ENCODE measurements at regions not wholly inside any gene's neighbourhood (a gene's known extent, or its start where the extent isn't known, plus 50 kb on each side); places are given as distances from the start of the nearest gene placed in this dataset.
A peak's percentile ranks its signal among the peaks of the same experiment; 100 is the strongest.

DNA sequence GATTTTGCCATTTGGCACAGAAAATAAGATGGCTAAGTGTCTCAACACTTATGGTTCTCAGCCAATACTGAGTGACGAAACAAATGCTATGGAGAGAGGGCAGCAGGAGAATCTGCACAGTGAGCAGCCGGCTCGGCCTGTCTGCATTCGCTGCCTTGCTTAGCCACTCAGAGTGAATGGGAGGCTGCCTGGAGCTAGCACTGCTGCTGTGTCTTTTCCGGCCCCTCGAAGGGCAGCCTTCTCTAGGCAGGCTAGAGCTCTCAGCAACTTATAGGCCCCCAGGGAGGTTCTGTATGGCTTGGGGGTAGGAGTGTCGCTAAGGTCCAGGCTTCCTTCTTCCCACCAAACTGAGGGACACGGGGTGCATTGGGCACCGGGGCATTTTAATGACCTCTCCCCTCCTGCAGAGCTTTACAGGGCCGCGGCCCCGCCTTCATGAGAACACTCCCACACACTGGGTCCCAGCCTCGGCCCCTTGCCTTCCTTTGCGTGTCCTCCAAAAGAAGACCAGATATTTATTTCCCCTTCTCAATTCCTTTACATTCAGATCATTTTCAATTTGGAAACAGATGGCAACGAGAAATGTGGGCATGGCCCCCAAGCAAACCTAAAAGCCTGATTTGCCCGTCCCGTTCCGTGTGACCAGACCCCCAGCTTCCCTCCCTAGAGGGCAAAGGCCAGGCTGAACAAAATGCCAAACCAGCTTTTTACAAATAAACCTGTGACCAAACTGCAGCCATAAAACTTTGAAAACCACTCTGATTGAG is 670.9 kb downstream of the TOX3 start:
- no peaks in the 10 kb centered on the region; the same call in 2 of the 3 replicates for H3K9me3 Mint-ChIP-seq
- Histone ChIP-seq H3K4me1 (ENCODE audit: insufficient read depth) (peaks cover 7% of the 10 kb centered on the region; the same call in 1 of the 2 replicates), H3K9me2 (ENCODE audit: insufficient read depth) (peaks cover 5% of the 10 kb centered on the region; the same call in 1 of the 2 replicates), H3F3A (replicated peaks; ENCODE audit: low read depth) (no peaks in the 10 kb centered on the region), H3K36me3 (ENCODE audit: insufficient read depth) (no peaks in the 10 kb centered on the region), H3K27me3 (ENCODE audit: insufficient read depth) (no peaks in the 10 kb centered on the region), H4K20me1 (replicated peaks; ENCODE audit: insufficient read depth) (no peaks in the 10 kb centered on the region), H3K27ac (ENCODE audit: low read depth) (no peak overlapping the region), H2AFZ (peak overlapping the region; percentile 87), H3K79me2 (replicated peaks; ENCODE audit: insufficient read depth) (no peaks in the 10 kb centered on the region), H3K4me2 (no peak overlapping the region), H3K4me3 (no peak overlapping the region)
- no peak for DNase-seq (ENCODE audit: low spot score)
- H3K4me3 Mint-ChIP-seq, result no peak overlapping the region
- ATAC-seq, result peak; percentile 79
- no peak for TF ChIP-seq NANOG (IDR thresholded peaks at IDR 0.05; ENCODE audit: borderline replicate concordance)
- H3K4me1 Mint-ChIP-seq, result peaks cover 26% of the 10 kb centered on the region
- H3K27me3 Mint-ChIP-seq (ENCODE audit: insufficient read depth, low read depth, poor library complexity), result peaks cover 4% of the 10 kb centered on the region
- no peak overlapping the region for H3K27ac Mint-ChIP-seq
- H3K36me3 Mint-ChIP-seq (ENCODE audit: low read depth), result no peaks in the 10 kb centered on the region

DNA sequence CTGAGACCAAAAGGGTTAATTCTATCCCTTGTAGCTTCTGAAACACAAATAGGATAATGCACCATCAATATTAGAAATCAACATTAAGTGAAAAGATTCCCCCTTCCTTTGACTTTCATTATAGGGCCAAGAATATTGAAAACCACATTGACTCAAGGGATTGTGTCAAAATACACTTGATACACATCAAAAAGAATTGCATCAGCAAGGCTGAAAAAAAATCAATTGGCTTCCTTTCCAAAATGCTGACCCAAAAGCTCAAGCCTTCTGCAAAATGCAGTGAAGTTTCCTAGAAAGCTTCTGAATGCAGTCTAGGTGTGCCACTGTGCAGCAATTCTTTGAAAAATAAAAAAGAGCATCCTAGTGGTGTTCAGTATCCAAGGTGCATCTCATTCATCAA is 674.4 kb downstream of the TOX3 start:
- no peak overlapping the region for H3K27ac ChIP-seq (ENCODE audit: low read depth)
- no peaks in the 10 kb centered on the region for H3K9me2 ChIP-seq (ENCODE audit: insufficient read depth)
- no peaks in the 10 kb centered on the region for H4K20me1 ChIP-seq (replicated peaks; ENCODE audit: insufficient read depth)
- H3K4me3 ChIP-seq, result no peak overlapping the region
- no peaks in the 10 kb centered on the region for H3K27me3 ChIP-seq (ENCODE audit: insufficient read depth)
- Mint-ChIP-seq H3K9me3 (no peaks in the 10 kb centered on the region; the same call in 2 of the 3 replicates), H3K36me3 (ENCODE audit: low read depth) (no peaks in the 10 kb centered on the region), H3K4me3 (no peak overlapping the region), H3K4me1 (peaks cover 25% of the 10 kb centered on the region), H3K27ac (no peak overlapping the region; the same call in 1 of the 2 replicates), H3K27me3 (ENCODE audit: insufficient read depth, low read depth, poor library complexity) (peaks cover 4% of the 10 kb centered on the region)
- no peaks in the 10 kb centered on the region for H3K79me2 ChIP-seq (replicated peaks; ENCODE audit: insufficient read depth)
- H3F3A ChIP-seq (replicated peaks; ENCODE audit: low read depth), result no peaks in the 10 kb centered on the region
- H3K4me1 ChIP-seq (ENCODE audit: insufficient read depth), result peaks cover 7% of the 10 kb centered on the region; the same call in 1 of the 2 replicates
- no peak overlapping the region for H2AFZ ChIP-seq
- H3K4me2 ChIP-seq, result no peak overlapping the region
- H3K36me3 ChIP-seq (ENCODE audit: insufficient read depth), result no peaks in the 10 kb centered on the region
- no peak for ATAC-seq
- no peak for DNase-seq (ENCODE audit: low spot score)
- TF ChIP-seq STAT1 (IDR thresholded peaks at IDR 0.05; ENCODE audit: unreplicated experiment) (no peak), CREB1 (CRISPR knock-in tag; IDR thresholded peaks at IDR 0.05; ENCODE audit: low read depth) (no peak), ZNF331 (CRISPR knock-in tag; IDR thresholded peaks at IDR 0.05; ENCODE audit: low read depth) (no peak), NANOG (IDR thresholded peaks at IDR 0.05; ENCODE audit: borderline replicate concordance) (no peak), POLR2AphosphoS5 (IDR thresholded peaks at IDR 0.05; ENCODE audit: low read depth) (no peak), ZNF114 (CRISPR knock-in tag; IDR thresholded peaks at IDR 0.05) (no peak), EZH2phosphoT487 (IDR thresholded peaks at IDR 0.05; ENCODE audit: unreplicated experiment) (no peak), JUNB (IDR thresholded peaks at IDR 0.05; ENCODE audit: unreplicated experiment) (no peak), EZH2 (IDR thresholded peaks at IDR 0.05; ENCODE audit: low read depth, unreplicated experiment) (no peak)
- TF ChIP-seq, protein P1, sequence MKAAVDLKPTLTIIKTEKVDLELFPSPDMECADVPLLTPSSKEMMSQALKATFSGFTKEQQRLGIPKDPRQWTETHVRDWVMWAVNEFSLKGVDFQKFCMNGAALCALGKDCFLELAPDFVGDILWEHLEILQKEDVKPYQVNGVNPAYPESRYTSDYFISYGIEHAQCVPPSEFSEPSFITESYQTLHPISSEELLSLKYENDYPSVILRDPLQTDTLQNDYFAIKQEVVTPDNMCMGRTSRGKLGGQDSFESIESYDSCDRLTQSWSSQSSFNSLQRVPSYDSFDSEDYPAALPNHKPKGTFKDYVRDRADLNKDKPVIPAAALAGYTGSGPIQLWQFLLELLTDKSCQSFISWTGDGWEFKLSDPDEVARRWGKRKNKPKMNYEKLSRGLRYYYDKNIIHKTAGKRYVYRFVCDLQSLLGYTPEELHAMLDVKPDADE (IDR thresholded peaks at IDR 0.05), result no peak
- TF ChIP-seq, protein P2, sequence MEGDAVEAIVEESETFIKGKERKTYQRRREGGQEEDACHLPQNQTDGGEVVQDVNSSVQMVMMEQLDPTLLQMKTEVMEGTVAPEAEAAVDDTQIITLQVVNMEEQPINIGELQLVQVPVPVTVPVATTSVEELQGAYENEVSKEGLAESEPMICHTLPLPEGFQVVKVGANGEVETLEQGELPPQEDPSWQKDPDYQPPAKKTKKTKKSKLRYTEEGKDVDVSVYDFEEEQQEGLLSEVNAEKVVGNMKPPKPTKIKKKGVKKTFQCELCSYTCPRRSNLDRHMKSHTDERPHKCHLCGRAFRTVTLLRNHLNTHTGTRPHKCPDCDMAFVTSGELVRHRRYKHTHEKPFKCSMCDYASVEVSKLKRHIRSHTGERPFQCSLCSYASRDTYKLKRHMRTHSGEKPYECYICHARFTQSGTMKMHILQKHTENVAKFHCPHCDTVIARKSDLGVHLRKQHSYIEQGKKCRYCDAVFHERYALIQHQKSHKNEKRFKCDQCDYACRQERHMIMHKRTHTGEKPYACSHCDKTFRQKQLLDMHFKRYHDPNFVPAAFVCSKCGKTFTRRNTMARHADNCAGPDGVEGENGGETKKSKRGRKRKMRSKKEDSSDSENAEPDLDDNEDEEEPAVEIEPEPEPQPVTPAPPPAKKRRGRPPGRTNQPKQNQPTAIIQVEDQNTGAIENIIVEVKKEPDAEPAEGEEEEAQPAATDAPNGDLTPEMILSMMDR (conservative IDR thresholded peaks at IDR 0.05; ENCODE audit: low read depth in 2 of 2), result no peak
- TF ChIP-seq, protein P3, sequence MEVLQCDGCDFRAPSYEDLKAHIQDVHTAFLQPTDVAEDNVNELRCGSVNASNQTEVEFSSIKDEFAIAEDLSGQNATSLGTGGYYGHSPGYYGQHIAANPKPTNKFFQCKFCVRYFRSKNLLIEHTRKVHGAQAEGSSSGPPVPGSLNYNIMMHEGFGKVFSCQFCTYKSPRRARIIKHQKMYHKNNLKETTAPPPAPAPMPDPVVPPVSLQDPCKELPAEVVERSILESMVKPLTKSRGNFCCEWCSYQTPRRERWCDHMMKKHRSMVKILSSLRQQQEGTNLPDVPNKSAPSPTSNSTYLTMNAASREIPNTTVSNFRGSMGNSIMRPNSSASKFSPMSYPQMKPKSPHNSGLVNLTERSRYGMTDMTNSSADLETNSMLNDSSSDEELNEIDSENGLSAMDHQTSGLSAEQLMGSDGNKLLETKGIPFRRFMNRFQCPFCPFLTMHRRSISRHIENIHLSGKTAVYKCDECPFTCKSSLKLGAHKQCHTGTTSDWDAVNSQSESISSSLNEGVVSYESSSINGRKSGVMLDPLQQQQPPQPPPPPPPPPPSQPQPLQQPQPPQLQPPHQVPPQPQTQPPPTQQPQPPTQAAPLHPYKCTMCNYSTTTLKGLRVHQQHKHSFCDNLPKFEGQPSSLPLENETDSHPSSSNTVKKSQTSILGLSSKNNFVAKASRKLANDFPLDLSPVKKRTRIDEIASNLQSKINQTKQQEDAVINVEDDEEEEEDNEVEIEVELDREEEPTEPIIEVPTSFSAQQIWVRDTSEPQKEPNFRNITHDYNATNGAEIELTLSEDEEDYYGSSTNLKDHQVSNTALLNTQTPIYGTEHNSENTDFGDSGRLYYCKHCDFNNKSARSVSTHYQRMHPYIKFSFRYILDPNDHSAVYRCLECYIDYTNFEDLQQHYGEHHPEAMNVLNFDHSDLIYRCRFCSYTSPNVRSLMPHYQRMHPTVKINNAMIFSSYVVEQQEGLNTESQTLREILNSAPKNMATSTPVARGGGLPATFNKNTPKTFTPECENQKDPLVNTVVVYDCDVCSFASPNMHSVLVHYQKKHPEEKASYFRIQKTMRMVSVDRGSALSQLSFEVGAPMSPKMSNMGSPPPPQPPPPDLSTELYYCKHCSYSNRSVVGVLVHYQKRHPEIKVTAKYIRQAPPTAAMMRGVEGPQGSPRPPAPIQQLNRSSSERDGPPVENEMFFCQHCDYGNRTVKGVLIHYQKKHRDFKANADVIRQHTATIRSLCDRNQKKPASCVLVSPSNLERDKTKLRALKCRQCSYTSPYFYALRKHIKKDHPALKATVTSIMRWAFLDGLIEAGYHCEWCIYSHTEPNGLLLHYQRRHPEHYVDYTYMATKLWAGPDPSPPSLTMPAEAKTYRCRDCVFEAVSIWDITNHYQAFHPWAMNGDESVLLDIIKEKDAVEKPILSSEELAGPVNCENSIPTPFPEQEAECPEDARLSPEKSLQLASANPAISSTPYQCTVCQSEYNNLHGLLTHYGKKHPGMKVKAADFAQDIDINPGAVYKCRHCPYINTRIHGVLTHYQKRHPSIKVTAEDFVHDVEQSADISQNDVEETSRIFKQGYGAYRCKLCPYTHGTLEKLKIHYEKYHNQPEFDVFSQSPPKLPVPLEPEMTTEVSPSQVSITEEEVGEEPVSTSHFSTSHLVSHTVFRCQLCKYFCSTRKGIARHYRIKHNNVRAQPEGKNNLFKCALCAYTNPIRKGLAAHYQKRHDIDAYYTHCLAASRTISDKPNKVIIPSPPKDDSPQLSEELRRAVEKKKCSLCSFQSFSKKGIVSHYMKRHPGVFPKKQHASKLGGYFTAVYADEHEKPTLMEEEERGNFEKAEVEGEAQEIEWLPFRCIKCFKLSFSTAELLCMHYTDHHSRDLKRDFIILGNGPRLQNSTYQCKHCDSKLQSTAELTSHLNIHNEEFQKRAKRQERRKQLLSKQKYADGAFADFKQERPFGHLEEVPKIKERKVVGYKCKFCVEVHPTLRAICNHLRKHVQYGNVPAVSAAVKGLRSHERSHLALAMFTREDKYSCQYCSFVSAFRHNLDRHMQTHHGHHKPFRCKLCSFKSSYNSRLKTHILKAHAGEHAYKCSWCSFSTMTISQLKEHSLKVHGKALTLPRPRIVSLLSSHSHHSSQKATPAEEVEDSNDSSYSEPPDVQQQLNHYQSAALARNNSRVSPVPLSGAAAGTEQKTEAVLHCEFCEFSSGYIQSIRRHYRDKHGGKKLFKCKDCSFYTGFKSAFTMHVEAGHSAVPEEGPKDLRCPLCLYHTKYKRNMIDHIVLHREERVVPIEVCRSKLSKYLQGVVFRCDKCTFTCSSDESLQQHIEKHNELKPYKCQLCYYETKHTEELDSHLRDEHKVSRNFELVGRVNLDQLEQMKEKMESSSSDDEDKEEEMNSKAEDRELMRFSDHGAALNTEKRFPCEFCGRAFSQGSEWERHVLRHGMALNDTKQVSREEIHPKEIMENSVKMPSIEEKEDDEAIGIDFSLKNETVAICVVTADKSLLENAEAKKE (CRISPR knock-in tag; IDR thresholded peaks at IDR 0.05), result no peak
